AG10803 (cell line): ENCODE measurements at regions not wholly inside any gene's neighbourhood (a gene's known extent, or its start where the extent isn't known, plus 50 kb on each side); places are given as distances from the start of the nearest gene placed in this dataset.
"Not testable (repeated sequence)": the region's sequence is repeated elsewhere in the genome, so short reads cannot be mapped to it uniquely, and the experiment has no call there.

Source experiments
- DNase-seq: peaks from one replicate; pipeline ENCODE4 v3.0.0; 2010; ENCODE audit warnings: low read depth
- H3K4me3 ChIP-seq: 2 replicates; pipeline ENCODE4 v1.5.1; 2011; ENCODE audit warnings: mild to moderate bottlenecking, low read length, control low read depth
- TF ChIP-seq, protein P1 (sequence below): conservative IDR thresholded peaks from 2 replicates; pipeline ENCODE4 v1.5.1; 2011; ENCODE audit warnings: mild to moderate bottlenecking, low read length, control low read depth, inconsistent platforms

DNA sequence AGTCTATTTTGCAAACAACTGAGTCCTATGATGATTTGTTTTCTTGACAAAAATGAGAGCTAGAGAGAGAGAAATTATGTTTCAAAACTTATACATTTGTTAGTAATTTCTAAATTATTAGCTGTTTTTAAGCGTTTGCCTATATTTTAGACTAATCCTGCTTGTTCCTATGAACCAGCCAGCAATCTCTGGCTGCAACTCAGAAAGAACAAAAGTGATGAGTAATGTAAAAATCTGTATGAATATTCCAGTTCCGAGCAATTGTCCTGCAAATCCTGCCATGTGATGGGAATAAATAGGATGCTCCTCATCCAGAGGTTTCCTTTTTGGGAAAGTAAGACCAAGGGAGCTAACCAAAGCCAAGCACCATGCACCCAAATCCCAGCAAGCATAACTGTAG lies 228.3 kb upstream of the GBE1 start:
- TF ChIP-seq, protein P1, sequence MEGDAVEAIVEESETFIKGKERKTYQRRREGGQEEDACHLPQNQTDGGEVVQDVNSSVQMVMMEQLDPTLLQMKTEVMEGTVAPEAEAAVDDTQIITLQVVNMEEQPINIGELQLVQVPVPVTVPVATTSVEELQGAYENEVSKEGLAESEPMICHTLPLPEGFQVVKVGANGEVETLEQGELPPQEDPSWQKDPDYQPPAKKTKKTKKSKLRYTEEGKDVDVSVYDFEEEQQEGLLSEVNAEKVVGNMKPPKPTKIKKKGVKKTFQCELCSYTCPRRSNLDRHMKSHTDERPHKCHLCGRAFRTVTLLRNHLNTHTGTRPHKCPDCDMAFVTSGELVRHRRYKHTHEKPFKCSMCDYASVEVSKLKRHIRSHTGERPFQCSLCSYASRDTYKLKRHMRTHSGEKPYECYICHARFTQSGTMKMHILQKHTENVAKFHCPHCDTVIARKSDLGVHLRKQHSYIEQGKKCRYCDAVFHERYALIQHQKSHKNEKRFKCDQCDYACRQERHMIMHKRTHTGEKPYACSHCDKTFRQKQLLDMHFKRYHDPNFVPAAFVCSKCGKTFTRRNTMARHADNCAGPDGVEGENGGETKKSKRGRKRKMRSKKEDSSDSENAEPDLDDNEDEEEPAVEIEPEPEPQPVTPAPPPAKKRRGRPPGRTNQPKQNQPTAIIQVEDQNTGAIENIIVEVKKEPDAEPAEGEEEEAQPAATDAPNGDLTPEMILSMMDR, result no peak
- no peak for DNase-seq
- H3K4me3 ChIP-seq, result no peak overlapping the region

DNA sequence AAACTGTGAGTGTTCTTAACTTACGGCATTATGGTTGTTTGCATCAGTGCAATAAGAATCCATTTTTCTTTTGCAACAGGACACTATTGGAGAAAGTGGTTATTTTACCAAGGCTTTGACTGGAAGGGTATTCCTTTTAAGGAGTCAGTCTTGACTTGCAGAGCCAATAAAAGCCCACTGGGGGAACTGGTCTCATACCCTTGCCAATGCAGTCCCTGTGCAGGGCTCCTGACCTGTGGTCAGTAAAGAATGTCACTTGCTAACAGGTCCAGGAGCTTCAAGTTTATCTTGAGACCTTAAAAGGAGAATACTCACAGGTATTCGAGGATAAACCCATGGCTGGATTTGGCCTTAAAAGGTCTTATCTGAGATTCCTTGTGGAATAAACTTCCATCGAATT lies 227.8 kb upstream of the GBE1 start:
- TF ChIP-seq, protein P1, result no peak
- no peak for DNase-seq

DNA sequence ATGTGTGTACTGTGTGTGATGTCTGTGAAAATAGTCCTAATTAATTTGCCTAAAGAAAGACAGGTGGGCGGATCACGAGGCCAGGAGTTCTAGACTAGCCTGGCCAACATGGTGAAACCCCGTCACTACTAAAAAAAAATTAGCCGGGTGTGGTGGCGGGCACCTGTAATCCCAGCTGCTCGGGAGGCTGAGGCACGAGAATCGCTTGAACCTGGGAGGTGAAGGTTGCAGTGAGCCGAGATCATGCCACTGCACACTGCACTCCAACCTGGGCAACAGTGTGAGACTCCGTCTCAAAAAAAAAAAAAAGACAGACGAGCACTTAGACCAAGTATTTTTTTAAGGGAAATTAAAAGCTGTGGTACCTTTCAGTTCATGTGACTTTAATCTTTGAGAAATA lies 226.0 kb upstream of the GBE1 start:
- not testable (repeated sequence) for DNase-seq, H3K4me3 ChIP-seq

More for the DNA sequence above, 227.8 kb upstream of the GBE1 start:
- H3K4me3 ChIP-seq, result no peak overlapping the region

DNA sequence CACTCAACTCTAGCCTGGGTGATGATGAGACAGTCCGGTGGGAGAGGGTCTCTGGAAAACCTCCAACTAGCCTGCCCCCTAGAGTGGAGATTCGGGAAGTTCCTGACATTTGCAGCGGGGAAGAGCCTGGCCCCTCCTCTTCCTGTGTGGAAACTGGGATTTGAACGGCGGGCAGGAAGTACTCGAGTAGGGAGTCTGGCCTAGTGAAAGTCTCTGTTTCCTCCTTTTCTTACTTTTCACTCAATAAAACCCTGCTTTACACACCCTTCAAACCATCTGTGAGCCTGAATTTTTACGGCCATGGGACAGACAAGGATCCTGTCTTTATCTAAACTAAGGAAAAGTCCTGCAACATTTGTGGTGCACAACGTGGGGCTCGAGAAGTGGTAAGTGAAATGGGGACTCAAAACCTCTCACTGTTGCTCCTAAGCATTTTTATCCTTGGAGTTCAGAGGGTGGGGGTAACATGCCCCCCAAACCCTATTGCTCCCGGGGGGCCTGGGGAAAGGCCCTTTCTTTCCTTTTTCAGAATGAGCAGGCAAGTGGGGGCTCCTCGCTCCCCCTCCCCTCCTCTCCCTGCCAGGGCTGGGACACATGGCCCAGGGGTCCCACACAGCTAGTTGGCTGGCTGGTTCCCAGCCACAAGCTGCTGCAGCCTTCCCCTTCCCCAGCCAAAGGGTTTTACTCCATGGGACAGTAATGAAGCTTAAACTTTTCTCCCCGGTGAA lies 224.7 kb upstream of the GBE1 start:
- TF ChIP-seq, protein P1, result no peak
- H3K4me3 ChIP-seq, result no peak overlapping the region
- no peak for DNase-seq

DNA sequence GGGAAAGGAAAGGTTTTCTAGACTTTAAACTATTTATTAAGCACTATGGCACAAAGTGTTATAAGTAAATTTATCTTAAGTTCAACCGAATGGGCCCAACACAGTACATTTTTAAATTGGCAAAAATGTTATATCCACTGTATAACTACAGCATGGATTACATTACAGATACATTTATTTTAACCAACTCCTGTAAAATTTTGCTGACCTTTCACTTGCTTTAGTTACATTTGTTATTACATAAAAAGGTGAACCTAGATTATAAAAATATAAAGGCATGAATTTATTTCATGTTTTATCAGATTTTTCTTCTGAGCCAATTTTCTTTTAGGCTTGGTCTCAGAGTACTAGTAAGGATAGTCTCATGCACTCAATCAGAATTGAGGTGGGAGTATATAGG lies 221.9 kb upstream of the GBE1 start:
- TF ChIP-seq, protein P1, result no peak
- no peak for DNase-seq
- H3K4me3 ChIP-seq, result no peak overlapping the region

DNA sequence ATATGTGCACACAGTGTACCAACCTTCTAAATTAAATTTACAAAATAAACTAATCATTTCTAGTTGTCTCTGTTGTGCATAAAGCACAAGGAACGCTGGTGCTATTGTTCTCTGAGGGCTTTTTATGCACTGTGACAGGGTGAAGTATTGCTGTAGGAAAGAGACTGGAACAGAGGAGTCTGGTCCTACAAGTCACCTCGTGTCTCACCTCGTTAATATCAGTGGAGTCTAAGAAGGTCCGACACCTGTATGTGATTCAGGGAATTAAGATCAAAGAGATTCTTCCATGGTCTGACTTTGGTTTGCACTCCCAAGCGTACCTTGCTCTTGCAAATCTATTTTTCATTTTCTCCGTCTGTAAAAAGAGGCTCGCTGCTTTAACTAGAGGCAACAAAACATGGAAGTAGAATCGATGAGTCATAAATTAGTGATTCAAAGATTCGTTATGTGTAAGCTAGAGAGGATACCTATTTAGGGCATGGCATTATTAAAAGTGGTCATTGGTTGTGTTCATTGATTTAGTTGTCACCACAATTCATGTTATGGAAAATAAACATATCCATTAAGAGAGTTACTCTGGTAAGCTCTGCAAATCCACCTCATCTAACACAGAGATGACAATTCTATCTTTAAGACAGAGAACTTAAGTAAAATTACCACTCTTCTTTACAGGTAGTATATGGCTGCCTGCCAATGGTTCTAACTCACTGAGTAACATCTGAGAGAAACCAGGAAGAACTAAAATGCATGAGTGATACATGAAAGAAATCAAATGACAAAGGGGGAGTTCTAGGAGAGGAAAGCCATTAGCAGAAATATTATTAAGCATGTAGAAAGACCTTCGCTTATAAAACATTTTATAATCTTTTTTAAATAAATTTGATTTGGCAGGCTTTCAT lies 219.4 kb upstream of the GBE1 start:
- no peak overlapping the region for H3K4me3 ChIP-seq
- DNase-seq, result no peak
- TF ChIP-seq, protein P1, result no peak

DNA sequence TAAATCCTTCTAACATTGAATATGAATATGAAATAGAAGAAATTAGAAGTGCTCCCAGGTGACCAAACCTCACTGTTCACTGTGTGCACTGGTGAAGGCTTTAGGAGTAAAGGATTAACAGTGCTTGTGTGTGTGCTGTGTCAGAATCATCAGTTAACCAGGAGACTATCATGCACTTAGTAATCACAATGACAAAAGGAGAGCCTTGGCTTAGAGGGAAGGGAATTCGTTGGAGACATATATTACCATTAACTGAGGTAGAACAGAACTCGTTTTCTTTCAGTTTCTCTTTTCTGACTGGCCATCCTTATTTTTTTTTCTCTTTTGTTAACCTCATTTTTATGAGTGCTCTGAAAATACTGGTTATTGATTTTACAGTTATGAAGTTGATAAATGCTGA lies 213.3 kb upstream of the GBE1 start:
- TF ChIP-seq, protein P1, result no peak
- DNase-seq, result no peak
- no peak overlapping the region for H3K4me3 ChIP-seq
